GM13976 (cell line): ENCODE measurements at regions not wholly inside any gene's neighbourhood (a gene's known extent, or its start where the extent isn't known, plus 50 kb on each side); places are given as distances from the start of the nearest gene placed in this dataset.

Source experiments
- DNase-seq: peaks from one replicate; pipeline ENCODE4 v3.0.0; 2012; ENCODE audit warnings: low spot score
- in situ Hi-C: fragments of 300-500 bp; cut with MboI; formaldehyde crosslinking; loops from one replicate; pipeline ENCODE4 v1.12.0; 2022; ENCODE audit warnings: low sequenced_read_pairs, mixed read lengths, inconsistent platforms; ENCODE audit not compliant: unreplicated experiment
- TF ChIP-seq, protein P1 (sequence below): IDR thresholded peaks from 2 replicates; pipeline ENCODE4 v1.5.1; 2012; ENCODE audit warnings: borderline replicate concordance, mild to moderate bottlenecking; ENCODE audit not compliant: insufficient read depth; ENCODE audit errors: extremely low read depth, missing control alignments, control extremely low read depth

GRCh38 chr16:73724503-73724902 lies 572.1 kb upstream of the PSMD7 start:
- in situ Hi-C loops = no loop called here
- TF ChIP-seq, protein P1, sequence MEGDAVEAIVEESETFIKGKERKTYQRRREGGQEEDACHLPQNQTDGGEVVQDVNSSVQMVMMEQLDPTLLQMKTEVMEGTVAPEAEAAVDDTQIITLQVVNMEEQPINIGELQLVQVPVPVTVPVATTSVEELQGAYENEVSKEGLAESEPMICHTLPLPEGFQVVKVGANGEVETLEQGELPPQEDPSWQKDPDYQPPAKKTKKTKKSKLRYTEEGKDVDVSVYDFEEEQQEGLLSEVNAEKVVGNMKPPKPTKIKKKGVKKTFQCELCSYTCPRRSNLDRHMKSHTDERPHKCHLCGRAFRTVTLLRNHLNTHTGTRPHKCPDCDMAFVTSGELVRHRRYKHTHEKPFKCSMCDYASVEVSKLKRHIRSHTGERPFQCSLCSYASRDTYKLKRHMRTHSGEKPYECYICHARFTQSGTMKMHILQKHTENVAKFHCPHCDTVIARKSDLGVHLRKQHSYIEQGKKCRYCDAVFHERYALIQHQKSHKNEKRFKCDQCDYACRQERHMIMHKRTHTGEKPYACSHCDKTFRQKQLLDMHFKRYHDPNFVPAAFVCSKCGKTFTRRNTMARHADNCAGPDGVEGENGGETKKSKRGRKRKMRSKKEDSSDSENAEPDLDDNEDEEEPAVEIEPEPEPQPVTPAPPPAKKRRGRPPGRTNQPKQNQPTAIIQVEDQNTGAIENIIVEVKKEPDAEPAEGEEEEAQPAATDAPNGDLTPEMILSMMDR = no peak

GRCh38 chr16:73717266-73717974 lies 579.2 kb upstream of the PSMD7 start:
- in situ Hi-C loops = no loop called here
- no peak for DNase-seq
- TF ChIP-seq, protein P1 = no peak

More at GRCh38 chr16:73724503-73724902, 572.1 kb upstream of the PSMD7 start:
- no peak for DNase-seq

- in situ Hi-C loops = no loop called here
- no peak for DNase-seq
- TF ChIP-seq, protein P1 = no peak
Observed at GRCh38 chr16:73714976-73715375, 581.6 kb upstream of the PSMD7 start.

DNA sequence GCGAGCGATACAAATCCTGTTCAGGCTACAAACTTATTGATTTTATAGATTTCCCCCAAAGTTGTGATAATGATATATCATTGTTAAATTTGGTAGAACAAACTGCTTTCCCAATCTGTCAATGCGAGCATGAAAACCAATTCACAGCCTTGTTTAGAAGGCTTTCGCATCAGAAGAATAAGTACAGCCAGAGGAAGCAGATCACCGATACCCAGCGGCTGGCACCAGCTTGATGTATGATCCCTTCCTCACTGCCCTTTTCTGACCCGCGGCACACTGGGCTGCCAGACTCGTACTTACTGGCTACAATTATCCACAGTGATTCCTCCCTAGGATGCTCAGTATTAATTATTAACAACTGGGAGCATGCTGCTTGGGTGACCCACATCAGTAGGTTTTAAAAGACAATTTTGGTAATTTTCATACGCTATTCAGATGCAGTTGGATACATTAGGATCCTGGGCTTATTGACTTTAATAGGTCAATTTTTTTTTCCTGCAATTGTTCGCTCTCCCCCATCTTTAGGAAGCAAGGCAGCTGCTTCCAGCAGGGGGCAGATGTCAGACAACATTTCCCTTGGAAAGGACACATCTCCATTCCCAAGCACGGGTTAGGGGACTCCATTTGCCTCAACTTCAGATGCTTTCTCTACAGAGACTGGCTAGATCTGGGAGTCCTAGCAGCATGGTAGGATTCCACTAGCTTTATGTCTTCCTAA lies 582.7 kb upstream of the PSMD7 start:
- in situ Hi-C loops = no loop called here

DNA sequence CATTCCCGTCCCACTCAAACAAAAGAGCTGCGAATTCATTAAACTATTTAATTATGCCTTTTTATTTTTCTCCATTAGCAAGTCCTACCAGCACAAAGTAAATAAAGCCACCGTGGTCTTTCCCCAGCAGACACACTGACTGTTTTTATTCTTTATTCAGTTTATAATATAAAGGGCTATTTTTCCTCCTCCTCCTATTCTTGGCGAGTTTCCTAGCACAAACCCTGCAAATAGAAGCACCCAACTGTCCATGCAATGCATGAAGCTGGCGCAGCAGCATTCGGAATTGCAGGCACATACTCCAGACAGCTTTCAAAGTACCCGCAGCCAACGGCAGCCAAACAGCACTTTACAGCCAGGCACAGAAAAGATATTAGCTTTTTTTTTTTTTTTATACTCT lies 583.4 kb upstream of the PSMD7 start:
- TF ChIP-seq, protein P1 = no peak
- in situ Hi-C loops = no loop called here
- no peak for DNase-seq

More for the DNA sequence above, 582.7 kb upstream of the PSMD7 start:
- TF ChIP-seq, protein P1 = no peak
- no peak for DNase-seq

DNA sequence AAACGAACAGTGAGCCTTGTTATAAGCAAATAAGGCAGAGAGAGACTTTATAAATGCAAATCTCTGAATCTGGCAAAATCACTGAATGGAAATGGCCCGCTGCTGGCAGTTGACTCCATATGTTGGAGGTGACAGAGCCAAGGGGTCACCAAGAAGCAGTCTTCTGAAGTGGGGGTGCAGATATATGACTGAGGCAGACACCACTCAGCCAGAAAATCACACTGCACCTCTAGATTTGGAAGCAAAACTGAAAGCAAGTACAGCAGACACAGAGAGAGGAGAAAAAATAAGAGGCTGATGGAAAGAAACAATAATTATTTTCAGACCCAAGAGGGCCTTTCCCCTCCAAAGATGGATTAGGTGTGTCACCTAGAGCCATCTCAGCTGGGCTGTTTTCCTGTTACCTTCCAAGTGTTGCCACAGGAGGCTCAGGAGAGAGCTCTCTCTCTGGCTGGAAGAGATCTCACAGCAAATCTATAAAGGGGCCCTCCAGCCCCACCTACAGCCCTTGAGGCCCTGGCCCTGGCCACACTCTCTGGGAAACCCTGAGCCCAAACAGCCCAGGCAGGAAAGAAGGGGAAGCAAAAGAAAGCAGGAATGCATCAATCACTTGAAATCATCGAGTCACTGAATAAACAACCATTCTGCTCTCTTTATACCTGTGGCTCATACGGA lies 585.1 kb upstream of the PSMD7 start:
- DNase-seq = no peak
- TF ChIP-seq, protein P1 = no peak
- in situ Hi-C loops = no loop called here
